ENCODE measurements at regions not wholly inside any gene's neighbourhood (a gene's known extent, or its start where the extent isn't known, plus 50 kb on each side); places are given as distances from the start of the nearest gene placed in this dataset.

- DNase-seq (ENCODE audit: low spot score), result no peak
Observed at GRCh38 chr7:25859412-25860274, 292.4 kb upstream of the NFE2L3 start.

DNA sequence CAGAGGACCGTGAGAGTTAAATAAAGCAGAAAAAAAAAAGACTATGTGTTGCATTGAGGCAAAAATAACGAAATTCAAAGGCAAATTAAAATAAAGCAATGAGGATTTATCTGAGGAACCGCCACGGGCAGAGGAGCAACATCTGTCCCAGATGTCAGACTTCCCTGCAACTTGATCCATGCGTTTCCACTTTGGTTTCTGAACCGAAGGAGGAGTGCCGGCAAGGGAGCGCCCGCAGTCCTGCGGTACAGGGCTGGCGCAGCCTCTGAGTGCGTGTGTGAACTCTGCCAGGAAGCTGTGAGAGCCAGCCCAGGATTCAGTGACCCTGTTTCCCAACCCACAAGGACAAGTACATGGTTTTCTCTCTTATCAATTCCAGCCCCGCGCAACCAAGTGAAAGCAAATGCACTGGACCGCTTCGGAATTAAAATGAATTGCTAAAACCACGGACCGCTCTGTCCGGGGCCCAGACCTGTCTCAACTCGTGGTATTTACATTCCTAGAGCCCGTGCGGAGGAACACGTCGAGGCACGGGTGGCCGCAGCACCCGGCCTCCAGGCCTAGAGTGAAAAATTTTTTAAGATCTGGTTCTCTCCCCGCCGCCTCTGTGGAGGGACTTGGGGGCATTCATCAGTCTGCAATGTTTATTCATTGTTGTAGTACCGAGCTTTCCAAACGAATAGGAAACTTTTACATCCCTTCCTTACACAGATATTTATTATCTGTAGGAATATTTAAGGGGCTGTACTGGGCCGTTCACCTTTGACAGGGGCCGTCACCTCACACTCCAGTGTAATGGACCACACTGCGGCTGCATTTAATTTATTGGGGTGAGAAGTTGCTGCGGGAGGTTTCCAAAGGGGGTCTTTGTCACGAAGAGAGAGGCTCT is 291.5 kb upstream of the NFE2L3 start:
- no peak for DNase-seq (ENCODE audit: low spot score)

DNA sequence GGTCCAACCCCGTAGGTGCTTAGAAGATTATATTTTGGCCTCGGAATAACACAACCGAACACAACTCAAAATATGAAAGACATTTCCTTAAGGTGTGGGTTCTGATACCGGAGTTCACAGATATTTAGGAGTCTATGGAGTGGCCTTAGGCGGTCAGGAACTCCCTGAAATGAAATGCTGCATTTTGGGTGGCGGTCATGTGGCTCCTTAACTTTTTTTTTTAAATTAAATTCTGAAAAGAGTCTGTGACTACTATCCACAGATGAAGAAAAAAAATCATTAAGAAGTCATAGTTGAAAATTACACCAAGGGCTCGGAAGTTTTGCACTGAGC is 290.9 kb upstream of the NFE2L3 start:
- no peak for DNase-seq (ENCODE audit: low spot score)

GRCh38 chr7:25861601-25862260 is 290.3 kb upstream of the NFE2L3 start:
- no peak for DNase-seq (ENCODE audit: low spot score)

GRCh38 chr7:25862261-25863004 is 289.6 kb upstream of the NFE2L3 start:
- peak; percentile 84 for DNase-seq (ENCODE audit: low spot score)

DNA sequence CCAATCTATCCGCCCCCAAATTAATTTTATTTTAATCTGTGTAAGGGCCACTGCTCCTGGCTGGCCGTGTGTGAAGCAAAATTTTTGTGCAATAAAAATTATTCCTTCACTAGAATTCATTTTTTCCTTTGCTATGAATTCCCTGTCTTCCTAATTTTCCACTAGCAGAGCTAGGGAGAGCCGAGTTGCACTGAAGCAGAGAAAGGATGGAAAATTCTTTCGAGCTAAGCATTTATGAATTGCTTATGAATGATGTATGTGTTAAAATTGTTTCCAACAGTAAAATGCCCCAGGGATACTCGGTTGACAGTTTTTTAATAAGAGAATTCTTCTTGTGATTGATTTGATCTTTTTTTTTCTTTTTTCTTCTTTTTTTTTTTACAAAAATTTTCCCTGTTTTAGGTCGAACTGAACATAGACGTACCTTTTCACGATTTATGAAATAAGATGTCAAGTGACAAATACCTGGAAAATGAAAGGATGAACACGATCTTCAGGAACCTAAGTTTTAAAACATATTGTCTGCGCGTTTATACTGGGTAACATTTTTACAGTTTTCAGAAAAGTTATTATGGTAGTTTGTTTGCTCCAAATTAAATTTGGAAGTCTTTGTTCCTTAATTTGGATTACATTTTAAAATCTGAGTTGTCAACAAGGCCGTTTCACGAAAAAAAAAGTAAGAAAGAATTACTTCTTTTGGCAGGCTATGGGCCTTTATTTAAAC is 288.8 kb upstream of the NFE2L3 start:
- no peak for DNase-seq (ENCODE audit: low spot score)

GRCh38 chr7:25863729-25864110 is 288.3 kb upstream of the NFE2L3 start:
- no peak for DNase-seq (ENCODE audit: low spot score)

GRCh38 chr7:25864511-25864910 is 287.5 kb upstream of the NFE2L3 start:
- no peak for DNase-seq (ENCODE audit: low spot score)

DNA sequence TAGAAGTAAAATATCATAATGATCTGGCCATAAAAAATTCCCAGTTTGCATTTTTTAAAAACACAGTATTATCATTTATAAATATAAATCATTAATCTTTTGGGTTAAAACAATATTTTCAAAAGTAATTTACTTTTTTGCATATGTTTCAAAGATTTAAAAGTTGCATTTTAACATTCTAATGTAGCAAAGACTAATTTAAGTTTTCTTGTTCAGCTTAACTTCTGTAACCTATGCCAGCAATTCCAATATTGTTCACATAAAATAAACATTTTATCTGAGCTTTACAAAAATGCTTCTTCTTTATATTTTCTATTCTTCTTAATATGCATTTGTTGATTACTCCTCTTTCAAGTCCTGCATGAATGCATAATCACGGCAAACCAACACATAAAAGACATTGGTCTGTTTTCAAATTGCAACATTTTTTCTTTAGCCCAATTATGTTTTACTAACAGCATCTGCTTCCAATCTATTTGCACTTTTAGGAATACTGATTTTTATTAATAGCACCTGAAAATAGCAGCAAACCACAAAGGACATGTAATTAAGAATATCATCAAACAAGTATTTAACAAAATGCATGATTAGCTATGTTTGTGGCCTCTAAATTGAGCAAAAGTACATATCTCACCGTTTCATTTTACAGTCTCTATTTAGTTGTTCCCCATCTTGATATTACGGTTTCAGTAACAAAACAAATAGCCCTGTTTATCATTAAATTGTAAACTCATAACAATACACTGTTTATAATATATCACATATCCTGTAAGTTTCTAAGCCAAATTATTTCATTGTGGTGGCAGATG is 286.9 kb upstream of the NFE2L3 start:
- DNase-seq (ENCODE audit: low spot score), result no peak

GRCh38 chr7:25868509-25868908 is 283.5 kb upstream of the NFE2L3 start:
- no peak for DNase-seq (ENCODE audit: low spot score)

DNA sequence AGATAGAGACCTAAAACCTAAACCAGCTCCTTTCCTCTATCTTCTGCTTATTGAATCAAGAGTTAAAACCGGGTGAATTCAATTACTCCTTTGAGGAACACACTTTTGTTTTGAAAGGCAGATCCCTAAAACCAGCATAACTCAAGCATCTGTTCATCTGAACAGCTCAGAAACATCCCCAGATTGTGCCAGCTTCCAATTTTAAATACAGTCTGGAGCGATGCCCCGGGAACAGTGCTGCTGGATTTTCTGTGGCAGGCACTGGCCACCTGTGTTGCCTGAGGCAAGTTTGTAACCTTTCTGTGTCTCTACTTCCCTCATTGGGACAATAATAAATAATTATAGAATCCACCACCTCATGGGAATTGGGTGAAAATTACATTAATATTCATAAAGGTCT is 281.4 kb upstream of the NFE2L3 start:
- no peak for DNase-seq (ENCODE audit: low spot score)

DNA sequence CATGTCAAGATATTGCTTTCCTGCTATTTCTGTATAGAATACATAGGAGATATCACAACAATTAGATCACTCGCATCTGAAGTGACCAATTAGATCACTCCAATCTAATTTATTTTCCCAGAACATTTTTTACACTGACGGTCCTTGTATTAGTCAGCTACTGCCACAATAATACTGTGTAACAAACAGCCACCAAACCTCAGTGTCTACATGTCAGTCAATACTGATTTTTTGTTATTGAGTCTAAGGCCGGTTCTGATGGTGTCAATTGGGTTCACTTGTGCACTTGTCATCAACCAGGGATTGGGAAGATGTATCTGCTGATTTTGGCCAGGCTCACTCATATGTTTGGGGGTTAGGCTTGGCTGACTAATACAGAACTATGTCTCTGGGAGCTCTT is 275.9 kb upstream of the NFE2L3 start:
- DNase-seq (ENCODE audit: low spot score), result no peak

- no peak for DNase-seq (ENCODE audit: low spot score)
Observed at GRCh38 chr7:25877802-25878789, 273.9 kb upstream of the NFE2L3 start.

DNA sequence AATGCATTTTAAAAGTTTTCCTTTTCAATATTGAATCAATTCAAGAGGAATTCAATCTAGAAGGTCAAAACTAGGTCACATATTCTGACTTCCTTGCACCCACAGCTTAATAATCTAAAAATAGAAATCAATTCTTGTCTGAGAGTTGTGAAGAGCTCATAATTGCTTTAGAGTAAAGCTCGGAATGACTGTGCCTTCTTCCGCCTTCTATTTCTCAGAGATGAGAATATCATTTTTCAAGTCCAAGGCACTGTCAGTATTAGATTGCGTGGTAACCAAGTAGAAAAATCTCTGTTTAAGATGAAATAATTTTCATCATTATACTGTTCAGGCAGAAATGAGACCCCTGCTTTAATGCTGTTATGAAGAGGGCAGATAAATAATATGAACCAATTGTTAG is 272.2 kb upstream of the NFE2L3 start:
- no peak for DNase-seq (ENCODE audit: low spot score)

DNA sequence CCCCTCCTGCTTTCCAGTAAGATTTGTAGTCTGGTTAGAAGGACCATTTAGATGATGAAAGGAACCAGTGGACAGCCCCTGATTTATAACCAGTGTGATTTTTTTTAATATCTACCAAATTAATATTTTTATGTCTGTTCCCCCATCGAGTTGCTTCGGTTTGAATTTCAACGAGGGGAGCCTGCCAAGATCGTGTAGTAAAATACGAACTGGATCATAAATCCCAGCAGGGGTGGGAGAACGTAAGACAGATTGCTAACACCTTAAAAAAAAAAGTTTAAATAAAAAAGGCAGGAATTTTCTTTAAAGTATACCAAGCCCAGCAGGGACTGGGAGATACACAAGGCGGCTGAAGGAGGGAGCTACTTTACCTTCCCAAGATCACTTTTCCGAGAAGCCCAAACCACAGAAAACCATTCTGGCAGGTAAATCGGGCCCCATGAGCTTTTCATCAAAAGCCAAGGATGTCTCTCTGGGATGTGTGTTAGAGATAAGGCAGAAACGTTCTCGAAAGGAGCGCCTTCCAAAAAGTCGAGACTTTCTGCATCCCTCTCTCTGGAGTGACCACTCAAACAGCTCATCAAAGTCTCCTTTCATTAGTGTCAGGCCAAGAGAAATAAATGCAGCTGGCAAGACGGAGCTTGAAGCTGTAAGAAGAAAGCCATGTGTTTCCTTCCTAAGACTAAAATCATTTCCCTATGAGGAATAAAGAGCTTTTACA is 270.5 kb upstream of the NFE2L3 start:
- no peak for DNase-seq (ENCODE audit: low spot score)

- DNase-seq (ENCODE audit: low spot score), result no peak
Observed at GRCh38 chr7:25882151-25882773, 269.7 kb upstream of the NFE2L3 start.

DNA sequence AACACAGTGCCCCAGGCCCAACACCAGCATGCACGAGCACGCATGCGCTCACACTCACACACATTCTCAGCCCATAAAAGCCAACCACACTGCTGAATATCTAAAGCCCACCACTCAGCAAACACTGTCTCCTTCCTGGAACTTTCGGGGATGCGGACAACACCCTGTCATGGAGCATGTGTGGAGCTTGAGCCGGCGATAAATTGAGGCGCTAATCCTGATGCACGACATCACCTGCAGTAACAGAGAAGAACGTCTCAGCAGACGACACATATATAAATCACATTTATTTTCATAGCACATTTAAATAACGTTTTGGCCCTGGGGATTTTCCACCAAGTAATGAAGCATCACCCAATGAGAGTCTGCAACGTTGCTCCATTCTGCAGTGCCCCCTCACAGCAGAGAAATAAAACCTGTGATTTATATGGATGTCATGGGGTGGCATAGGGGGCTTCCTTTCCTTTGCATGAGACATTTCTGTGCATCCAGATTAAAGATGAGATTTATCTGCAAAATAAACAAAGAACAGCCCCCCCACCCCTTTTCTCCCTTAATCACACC is 267.7 kb upstream of the NFE2L3 start:
- no peak for DNase-seq (ENCODE audit: low spot score)

GRCh38 chr7:25885057-25885576 is 266.9 kb upstream of the NFE2L3 start:
- no peak for DNase-seq (ENCODE audit: low spot score)
